ENCODE measurements at regions not wholly inside any gene's neighbourhood (a gene's known extent, or its start where the extent isn't known, plus 50 kb on each side); places are given as distances from the start of the nearest gene placed in this dataset.

- peaks cover 9% of the 10 kb centered on the region for H3K4me1 Mint-ChIP-seq
- no peak overlapping the region for H3K4me3 Mint-ChIP-seq
- no peak overlapping the region for H3K27ac Mint-ChIP-seq (ENCODE audit: unreplicated experiment)
- TF ChIP-seq CTCF (conservative IDR thresholded peaks at IDR 0.05) = peak; percentile 29
- H3K27me3 Mint-ChIP-seq (ENCODE audit: low read depth) = no peaks in the 10 kb centered on the region
- H3K9me3 Mint-ChIP-seq = peaks cover 6% of the 10 kb centered on the region
- DNase-seq (ENCODE audit: low read depth, low spot score) = no peak
- H3K36me3 Mint-ChIP-seq (ENCODE audit: low read depth) = no peaks in the 10 kb centered on the region
Observed at GRCh38 chr21:32099812-32100416, 178.9 kb downstream of the MIS18A start.

GRCh38 chr21:32096411-32096810, 182.4 kb downstream of the MIS18A start:
- Mint-ChIP-seq H3K4me1 (peaks cover 11% of the 10 kb centered on the region), H3K4me3 (no peak overlapping the region), H3K27me3 (ENCODE audit: low read depth) (no peaks in the 10 kb centered on the region), H3K9me3 (peaks cover 9% of the 10 kb centered on the region), H3K27ac (ENCODE audit: unreplicated experiment) (no peak overlapping the region), H3K36me3 (ENCODE audit: low read depth) (peaks cover 3% of the 10 kb centered on the region)
- DNase-seq (ENCODE audit: low read depth, low spot score) = peak; percentile 35
- TF ChIP-seq CTCF (conservative IDR thresholded peaks at IDR 0.05) = peak; percentile 54

- TF ChIP-seq CTCF (conservative IDR thresholded peaks at IDR 0.05) = no peak
- DNase-seq (ENCODE audit: low read depth, low spot score) = no peak
- Mint-ChIP-seq H3K4me1 (peaks cover 9% of the 10 kb centered on the region), H3K4me3 (no peak overlapping the region), H3K27ac (ENCODE audit: unreplicated experiment) (no peak overlapping the region), H3K27me3 (ENCODE audit: low read depth) (no peaks in the 10 kb centered on the region), H3K9me3 (peaks cover 9% of the 10 kb centered on the region), H3K36me3 (ENCODE audit: low read depth) (peaks cover 3% of the 10 kb centered on the region)
Observed at GRCh38 chr21:32094804-32095203, 184.0 kb downstream of the MIS18A start.

DNA sequence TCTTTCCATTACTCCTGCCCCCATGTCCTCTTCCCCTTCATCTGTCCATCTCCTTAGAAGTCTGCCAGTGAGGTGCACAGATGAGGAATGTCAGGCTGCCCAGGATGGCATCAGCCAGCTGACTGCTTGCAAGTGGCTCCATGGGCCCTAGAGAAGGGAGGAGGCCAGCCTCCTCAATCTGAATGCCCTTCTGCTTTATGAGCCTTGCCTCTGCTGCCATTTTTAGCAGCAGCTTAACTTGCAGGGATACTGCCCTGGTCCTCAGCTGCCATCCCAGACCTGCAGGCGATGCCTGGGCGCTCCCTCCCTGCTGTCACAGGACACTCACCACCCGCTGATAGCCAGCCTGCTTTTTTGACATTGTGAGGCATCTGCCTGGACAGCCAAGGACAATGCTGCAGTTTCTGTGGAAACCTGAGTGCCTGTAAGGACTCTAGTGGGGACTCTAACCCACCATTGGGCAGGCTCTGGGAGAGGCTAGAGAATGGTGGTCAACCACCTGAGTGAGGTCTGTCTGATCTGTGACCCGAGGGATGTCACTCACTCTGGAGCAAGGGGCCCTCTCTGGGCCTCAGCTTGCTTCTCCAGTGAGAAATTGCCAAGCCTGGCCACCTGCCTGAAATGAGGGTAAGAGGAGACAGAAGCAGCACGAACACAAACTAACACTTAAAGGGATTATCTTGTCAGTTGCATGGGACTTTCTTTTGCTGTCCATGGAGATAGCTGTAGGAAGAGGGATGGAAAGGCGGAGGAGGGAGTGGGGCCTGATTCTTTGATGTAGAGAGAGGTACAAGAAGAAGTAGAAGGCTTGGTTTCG, 185.0 kb downstream of the MIS18A start:
- TF ChIP-seq CTCF (conservative IDR thresholded peaks at IDR 0.05) = no peak
- Mint-ChIP-seq H3K4me3 (no peak overlapping the region), H3K9me3 (peaks cover 9% of the 10 kb centered on the region), H3K4me1 (peaks cover 6% of the 10 kb centered on the region), H3K27ac (ENCODE audit: unreplicated experiment) (peak overlapping the region; percentile 82), H3K27me3 (ENCODE audit: low read depth) (no peaks in the 10 kb centered on the region), H3K36me3 (ENCODE audit: low read depth) (peaks cover 3% of the 10 kb centered on the region)
- no peak for DNase-seq (ENCODE audit: low read depth, low spot score)

- DNase-seq (ENCODE audit: low read depth, low spot score) = no peak
- peaks cover 4% of the 10 kb centered on the region for H3K36me3 Mint-ChIP-seq (ENCODE audit: low read depth)
- H3K9me3 Mint-ChIP-seq = peaks cover 13% of the 10 kb centered on the region
- no peak overlapping the region for H3K4me3 Mint-ChIP-seq
- H3K27ac Mint-ChIP-seq (ENCODE audit: unreplicated experiment) = no peak overlapping the region
- peaks cover 13% of the 10 kb centered on the region for H3K4me1 Mint-ChIP-seq
- no peaks in the 10 kb centered on the region for H3K27me3 Mint-ChIP-seq (ENCODE audit: low read depth)
- TF ChIP-seq CTCF (conservative IDR thresholded peaks at IDR 0.05) = no peak
Observed at GRCh38 chr21:32090956-32091355, 187.9 kb downstream of the MIS18A start.
